DMS53 treated with DMSO at 0.1 percent for 48 hours (cell line): ENCODE measurements at regions not wholly inside any gene's neighbourhood (a gene's known extent, or its start where the extent isn't known, plus 50 kb on each side); places are given as distances from the start of the nearest gene placed in this dataset.

ENCODE experiments used
- DNase-seq: peaks from one replicate; lab custom pipeline; 2025; ENCODE audit not compliant: unreplicated experiment; lab: John Stamatoyannopoulos, UW

DNA sequence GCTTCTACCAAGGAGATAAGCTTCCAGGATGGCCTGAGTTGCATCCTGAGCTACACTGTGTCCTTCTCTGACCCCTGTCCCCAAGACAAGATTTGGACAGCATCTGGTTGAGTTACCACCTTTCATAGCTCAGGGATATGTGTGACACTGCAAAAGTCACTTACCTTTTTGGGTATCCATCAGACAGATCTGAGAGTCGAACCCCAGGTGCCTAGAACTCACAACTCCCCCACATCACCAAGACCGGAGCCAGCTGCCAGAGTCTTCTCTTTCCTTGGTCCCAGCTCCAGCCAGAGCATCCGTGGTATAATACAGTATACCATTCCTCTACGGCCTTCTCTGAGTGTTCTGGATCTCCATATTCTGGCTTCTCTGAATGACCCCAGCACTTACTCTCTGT lies 133.0 kb downstream of the CD83 start:
- DNase-seq, result no peak

GRCh38 chr6:14252271-14252850 lies 134.8 kb downstream of the CD83 start:
- DNase-seq, result no peak

DNA sequence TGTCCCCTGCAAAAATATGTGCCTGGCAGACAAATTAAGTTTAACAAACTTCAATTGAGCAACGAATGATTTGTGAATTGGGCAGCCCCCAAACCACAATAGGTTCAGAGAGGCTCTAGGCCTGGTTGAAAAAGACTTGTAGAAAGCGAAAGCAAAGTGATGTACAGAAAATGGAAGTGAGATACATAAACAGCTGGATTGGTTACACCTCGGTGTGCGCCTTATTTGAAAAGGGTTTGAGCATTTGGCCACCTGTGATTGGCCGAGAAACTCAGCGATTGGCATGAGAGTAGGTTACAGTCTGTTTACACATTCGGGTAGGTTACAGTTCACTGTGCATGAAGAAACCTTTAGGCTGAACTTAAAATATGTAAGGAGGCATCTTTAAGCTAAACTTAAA lies 136.9 kb downstream of the CD83 start:
- no peak for DNase-seq

DNA sequence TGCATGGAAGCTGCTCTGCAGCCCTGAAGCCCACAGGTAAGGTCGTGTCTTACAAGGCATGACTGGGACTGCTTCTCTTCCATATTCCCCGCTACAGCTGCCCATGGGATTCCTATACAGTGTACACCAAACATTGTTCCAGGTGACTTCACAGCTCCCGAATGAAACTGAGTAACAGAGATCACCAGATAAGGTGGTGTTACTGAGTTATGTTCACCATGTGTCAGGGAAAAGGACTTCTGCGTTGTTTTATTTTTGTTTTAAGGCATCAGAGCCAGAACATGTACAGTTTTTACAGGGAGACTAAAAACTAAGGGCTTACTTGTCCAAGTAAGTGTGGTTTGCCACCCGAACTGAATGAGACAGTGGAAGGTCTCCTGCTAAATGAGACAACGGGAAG lies 138.3 kb downstream of the CD83 start:
- DNase-seq, result no peak

- no peak for DNase-seq
These were observed 140.5 kb downstream of the CD83 start for GRCh38 chr6:14258117-14258516.

DNA sequence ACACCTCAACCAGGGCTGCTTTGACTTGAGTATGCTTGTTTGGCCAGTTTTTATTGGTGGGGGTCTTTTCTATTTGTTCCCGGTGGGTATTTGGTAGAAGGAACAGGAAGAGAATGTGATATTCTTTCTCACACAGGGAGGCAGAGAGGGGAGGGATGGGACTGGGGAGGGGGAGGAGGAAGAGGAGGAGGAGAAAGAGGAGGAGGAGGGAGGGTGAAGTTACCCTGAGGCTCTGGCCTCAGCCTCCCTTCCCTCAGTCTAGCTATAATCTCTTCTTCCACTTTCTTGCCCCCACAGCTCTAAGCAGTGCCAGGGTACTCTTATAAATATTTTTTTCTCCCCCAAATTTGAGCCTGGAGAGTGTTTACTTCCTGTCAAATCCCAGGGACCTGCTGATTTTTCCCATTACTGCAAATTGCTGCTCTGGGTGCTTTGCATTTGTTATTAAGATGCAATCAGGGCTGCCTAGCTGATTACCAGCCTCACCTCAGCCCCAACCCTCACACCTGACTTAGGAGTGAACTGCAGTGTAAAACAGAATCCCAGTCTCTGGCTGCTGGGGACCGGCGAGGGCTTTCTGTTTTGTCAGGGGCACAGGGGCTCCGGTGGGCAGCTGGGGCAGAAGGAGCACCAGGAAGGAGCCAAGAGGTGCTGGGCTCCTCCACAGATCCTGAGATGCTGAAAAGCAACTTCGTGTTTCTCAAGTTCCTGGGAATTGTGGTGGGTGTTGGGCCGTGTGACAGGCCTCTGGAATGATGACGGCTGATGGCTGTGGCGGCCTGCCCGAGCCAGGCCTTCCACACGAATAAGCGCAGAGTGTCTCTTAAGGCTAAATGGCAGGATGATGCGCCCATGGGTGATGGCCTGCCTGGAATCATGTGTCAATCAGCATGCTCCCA lies 141.4 kb downstream of the CD83 start:
- DNase-seq, result no peak

DNA sequence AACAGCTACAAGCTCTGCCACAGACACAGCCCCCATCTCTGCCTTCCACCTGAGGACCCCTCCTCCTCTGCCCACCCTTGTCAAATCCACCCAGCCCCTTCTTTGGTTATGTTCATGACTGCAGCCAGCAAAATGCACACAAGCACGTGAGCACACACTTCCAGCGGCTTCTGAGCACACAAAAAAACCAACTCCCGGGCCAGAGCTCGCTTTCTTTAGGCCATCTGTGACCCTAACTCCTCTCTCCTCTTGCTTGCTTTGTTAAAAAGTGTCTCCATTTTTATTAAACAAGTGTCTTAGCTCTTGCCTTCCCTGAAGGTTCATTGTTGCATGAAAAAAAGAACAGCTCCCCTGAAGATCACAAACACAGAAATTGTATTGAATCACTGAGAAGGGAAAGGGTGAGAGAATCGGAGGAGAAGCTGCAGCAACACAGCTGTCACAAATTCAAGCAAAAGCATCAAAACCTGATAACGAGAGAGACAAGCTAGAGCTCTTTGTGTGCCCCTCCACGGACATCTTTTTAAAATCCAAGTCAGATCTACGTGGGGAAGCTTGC lies 142.1 kb downstream of the CD83 start:
- no peak for DNase-seq

DNA sequence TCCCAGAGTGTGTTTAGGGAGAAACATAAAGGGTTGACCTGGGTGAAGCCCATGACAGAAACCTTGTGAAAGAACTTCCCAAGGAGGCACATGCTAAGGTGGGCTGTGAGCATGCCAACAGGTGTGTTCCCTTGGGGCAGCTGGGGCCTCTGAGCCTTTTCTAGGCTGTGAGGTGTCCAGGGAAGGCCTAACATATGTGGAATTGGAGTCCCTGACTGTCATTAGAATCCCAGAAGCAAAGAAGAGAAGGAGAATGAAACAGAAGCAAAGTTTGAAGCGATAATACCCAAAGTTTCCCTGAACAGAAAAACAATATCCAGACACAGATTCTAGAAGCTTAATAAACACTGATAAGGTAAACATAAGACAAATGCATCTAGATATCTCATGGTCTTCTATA lies 143.3 kb downstream of the CD83 start:
- no peak for DNase-seq

DNA sequence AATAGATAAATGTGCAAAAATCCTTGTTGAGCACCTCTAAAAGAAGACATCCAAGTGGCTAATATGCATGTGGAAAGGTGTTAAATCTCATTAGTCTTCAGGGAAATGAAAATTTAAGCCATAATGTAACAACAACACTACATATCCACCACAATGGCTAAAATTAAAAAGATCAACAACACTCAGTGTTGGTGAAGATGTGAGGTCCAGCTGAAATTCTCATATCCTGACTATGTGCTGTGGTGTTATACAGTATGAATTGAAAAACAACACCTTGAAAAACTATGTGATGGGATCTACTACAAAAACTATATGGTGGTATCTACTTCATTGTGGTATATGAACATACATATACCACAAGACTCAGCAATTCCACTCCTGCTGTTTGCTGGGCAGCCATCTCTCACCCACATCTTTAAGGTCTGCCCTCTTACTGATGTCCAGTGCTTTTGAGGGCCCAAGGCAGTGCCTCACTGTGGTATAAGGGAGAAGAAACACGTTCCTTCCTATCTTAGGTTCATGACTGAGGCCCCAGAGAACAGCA lies 146.4 kb downstream of the CD83 start:
- DNase-seq, result no peak

GRCh38 chr6:14265049-14266021 lies 147.8 kb downstream of the CD83 start:
- no peak for DNase-seq

DNA sequence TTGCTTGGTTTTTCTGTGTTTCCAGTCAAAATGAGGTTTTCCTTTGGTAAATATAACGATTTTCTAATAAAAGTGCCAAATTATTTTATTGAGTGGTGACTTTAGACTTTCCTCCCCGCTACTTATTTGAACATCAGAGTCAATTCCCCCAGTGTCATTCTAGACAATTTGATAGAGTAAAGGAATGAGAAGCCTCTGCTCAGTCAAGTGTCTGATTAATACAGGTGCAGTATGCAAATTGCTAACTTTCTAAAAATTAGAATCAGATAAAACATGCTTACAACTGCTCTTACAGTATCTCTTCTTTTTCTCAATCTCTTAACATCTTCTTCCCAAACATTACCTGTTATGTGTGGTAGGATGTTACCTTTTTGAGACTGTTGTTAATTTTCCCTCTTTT lies 148.7 kb downstream of the CD83 start:
- DNase-seq, result no peak

- DNase-seq, result no peak
These were observed 150.5 kb downstream of the CD83 start for GRCh38 chr6:14267885-14268660.

GRCh38 chr6:14269436-14269835 lies 151.9 kb downstream of the CD83 start:
- no peak for DNase-seq

DNA sequence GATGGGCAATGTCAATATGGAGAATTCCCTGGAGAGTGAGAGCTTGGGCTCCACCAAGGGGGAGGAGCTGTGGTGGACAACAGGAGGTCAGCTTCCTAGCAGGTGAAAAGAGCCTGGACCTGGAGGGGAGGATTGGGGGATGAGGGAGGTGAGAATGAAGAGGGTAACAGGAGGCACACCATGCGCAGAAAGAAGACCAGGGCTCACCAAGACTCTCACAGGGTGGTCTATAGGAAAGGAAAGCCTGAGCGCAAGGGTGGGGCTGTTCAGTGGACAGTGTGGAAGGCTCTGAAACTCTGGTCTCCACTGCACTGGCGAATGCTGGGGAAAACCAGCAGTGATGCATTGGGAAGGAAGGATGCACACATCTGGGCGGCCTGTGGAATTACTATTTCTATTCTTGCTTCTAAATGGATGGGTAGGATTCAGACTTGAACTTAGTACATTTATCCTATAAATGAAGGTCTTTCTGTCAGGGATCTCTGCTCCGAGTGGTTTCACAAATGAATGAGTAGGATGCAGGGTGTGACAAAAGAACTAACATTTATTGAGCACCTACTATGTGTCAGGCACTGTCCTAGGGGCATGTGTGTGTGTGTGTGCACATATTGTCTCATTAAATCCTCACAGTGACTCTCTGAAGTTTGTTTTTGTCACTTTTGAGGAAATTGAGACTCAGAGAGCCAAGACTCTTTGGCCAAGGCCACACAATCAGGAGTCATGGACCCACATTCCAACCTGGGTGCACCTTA lies 152.7 kb downstream of the CD83 start:
- no peak for DNase-seq

DNA sequence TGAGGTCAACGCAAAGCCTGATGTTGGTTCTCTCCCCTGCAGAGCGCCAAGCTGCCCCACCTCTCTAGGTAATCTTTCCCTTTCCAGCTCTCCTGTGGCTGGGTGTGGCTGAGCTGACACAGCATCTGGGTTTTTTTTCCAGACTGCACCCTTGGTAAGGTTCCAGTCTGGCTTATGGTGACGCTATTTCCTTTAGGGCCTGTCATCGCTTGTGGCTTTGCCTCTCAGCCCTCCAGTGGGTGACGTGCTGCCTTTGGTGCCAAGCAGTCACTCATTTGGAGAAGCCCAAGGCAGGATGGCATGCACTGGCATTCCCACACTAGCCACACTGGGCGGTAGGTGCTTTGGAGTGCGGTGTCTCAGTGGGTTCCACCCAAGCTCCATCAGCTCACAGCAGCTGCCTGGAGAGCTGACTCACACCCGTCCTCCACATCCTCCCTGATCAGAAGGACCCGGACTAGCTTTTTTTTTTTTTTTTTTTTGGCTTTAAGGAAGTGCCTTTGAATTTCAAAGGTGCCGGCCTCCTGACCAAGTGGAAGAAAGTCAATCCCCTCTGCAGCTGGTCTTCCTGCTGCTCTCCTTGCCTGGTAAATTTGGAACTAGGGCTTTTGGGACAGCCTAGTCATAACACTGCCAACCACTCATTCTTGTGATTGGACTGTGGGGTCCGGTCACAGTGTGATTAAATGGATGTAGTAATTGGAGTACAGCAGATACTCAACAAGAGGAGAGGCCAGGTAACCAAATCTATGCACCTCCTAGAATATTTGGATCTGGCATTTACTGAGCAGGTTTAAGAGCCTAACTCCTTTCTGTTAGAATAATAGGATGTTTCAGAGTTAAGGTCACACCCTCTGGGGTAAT lies 153.6 kb downstream of the CD83 start:
- peak; percentile 29 for DNase-seq

DNA sequence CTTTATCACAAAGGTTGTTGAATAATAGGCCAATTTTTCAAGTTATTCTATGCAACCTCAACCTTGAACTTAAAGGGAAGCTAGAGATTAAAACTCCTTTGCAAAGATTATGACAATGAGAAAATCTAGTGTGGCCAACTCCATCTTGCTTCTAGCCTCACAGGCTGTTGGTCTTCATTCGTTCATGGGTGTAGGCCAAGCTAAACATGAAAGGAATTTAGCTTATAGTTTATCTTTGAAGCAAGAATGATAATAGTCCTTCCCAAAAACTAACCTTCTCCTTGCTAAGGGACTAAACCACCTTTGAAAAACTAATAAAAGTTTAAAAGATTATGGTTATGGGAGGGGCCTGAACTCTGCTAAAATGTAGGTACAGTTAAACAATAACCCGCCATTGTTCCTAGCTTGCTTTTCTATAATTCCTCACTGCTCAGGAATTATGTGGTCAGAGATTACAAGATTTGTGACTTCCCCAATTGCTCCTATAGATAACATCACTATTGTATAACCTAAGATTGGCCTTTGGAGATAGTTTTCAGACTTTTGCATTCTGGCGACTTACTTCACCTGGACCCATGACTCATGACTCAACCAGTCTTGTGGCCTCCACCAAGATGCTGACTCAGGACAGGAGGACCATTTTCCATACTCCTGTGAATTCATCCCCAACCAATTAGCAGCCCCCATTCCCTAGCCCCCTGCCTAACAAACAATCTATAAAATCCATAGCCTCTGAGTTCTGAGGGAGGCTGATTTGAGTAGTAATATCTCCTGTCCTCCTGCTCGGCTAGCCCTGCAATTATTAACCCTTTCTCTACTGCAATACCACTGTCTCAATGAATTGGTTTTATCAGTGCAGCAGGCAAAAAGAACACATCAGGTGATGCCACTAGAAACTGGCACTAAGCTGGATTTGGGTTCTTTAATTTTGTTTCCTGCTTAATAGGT lies 154.5 kb downstream of the CD83 start:
- no peak for DNase-seq

DNA sequence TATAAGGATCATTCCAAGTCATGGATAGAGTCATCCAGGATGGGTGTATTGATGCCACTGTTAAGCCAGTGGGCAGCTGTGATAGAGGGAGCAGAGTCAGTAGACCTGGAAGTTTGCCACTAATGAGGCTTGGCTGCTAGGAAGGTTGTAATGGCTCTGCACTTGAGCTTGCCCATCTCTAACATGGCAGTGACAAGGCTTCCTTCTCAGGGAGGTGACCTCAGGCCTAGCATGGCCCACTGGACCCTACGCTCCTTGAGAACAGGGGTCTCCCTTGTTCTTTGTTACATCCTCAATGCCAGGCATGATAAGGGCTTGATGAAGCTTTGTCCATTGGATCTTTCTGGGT lies 155.1 kb downstream of the CD83 start:
- no peak for DNase-seq

DNA sequence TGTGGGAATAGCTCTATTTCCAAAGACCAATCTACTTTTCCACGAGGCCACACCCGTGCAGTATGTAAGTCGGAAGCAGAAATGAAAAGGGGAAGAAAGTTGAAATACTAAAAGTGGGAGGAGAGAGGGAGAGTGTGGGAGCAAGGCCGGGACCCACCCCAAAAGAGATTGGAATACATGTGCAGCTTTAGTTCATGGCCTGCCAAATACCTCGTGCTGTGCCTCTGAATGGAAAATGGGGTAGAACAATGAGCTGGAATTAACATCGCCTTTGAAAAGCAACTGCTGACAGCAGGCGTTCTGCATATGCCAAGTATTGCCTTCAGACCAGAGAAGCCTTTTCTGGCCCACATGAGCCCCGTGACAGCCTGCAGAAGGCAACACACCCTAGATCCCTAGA lies 155.6 kb downstream of the CD83 start:
- DNase-seq, result no peak
